ENCODE measurements at regions not wholly inside any gene's neighbourhood (a gene's known extent, or its start where the extent isn't known, plus 50 kb on each side); places are given as distances from the start of the nearest gene placed in this dataset.

DNA sequence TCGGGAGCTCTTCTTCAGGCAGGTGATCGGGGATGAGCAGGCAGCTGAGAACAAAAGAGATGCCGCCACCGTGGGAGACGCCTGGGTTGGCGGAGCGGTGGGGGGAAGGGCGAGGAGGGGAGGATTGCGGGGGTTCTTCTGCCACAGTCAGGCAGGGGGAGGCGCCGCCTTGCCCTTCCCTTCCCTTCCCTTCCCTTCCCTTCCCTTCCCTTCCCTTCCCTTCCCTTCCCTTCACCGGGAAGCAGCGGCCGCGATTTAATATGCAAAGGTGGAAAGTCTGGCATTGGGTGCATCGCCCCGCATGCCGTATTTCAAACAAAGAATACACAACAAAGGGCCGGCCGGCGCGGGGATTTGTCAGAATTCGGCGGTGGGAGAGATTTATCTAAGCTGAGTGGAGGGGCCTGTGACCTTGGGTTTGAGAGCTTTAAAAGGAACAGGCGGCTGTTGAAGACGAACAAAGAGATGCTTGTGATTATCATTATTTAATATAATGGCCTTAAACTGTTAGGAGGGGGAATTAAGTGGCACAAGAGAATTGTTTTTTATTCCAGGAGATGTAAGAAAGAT lies 262.3 kb upstream of the TNRC6C start:
- H4K20me1 ChIP-seq (ENCODE audit: insufficient read depth): no peaks in the 10 kb centered on the region
- H3K4me2 ChIP-seq: no peak overlapping the region
- H3K27ac ChIP-seq: no peak overlapping the region
- no peaks in the 10 kb centered on the region for H3K4me1 ChIP-seq (ENCODE audit: low read depth, poor library complexity, severe bottlenecking)
- no peaks in the 10 kb centered on the region for H3K36me3 ChIP-seq (ENCODE audit: insufficient read depth)
- H3K79me2 ChIP-seq (ENCODE audit: insufficient read depth, low read depth): no peaks in the 10 kb centered on the region
- no peak overlapping the region for H3K9ac ChIP-seq
- no peak overlapping the region for H2AFZ ChIP-seq (ENCODE audit: low read depth)
- TF ChIP-seq, protein P1, sequence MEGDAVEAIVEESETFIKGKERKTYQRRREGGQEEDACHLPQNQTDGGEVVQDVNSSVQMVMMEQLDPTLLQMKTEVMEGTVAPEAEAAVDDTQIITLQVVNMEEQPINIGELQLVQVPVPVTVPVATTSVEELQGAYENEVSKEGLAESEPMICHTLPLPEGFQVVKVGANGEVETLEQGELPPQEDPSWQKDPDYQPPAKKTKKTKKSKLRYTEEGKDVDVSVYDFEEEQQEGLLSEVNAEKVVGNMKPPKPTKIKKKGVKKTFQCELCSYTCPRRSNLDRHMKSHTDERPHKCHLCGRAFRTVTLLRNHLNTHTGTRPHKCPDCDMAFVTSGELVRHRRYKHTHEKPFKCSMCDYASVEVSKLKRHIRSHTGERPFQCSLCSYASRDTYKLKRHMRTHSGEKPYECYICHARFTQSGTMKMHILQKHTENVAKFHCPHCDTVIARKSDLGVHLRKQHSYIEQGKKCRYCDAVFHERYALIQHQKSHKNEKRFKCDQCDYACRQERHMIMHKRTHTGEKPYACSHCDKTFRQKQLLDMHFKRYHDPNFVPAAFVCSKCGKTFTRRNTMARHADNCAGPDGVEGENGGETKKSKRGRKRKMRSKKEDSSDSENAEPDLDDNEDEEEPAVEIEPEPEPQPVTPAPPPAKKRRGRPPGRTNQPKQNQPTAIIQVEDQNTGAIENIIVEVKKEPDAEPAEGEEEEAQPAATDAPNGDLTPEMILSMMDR (conservative IDR thresholded peaks at IDR 0.05; ENCODE audit: low read depth, low read length): no peak
- no peaks in the 10 kb centered on the region for H3K27me3 ChIP-seq (ENCODE audit: insufficient read depth, low read depth)
- H3K4me3 ChIP-seq (IDR thresholded peaks at IDR 0.05; ENCODE audit: insufficient read depth, low read depth, low read length): no peak overlapping the region

DNA sequence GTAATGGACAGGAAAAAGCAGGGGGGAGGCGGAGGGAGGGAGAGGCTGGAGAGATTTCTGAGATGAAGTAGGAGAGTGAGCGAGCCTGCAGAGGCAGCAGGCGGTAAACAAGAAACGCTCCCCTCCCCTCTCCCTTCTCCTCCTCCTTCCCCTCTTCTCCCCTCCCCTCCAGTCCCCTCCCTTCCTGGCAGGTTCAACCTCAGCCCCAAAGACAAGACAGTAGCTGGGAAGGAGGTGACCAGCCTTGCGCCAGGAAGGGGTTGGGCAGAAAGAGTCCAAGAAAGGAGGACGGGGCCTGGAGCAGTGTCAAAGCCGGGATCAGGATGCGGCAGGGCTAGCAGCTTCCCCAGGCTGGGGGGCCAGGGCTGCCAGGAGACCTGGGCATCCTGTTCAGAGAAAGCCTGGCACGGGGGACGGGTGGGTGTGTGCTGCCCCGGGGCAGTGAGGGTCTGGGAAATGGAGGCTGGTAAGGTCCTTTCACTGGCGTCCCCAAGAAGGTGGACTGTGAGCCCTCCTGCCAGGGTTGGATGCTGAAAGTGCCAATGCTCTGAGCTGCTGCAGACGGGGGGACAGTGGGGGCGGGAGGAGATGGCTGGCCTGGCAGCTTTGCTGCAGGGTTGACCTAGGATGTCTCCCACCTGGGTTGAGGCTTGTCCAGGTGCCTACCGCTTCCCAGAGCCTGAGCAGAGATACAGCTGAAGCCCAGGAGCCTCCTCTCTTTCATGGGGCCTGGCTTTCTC lies 261.6 kb upstream of the TNRC6C start:
- H3K4me1 ChIP-seq (ENCODE audit: low read depth, poor library complexity, severe bottlenecking): no peaks in the 10 kb centered on the region
- H3K36me3 ChIP-seq (ENCODE audit: insufficient read depth): no peaks in the 10 kb centered on the region
- no peak overlapping the region for H3K27ac ChIP-seq
- H3K4me2 ChIP-seq: no peak overlapping the region
- no peaks in the 10 kb centered on the region for H4K20me1 ChIP-seq (ENCODE audit: insufficient read depth)
- TF ChIP-seq, protein P1 (conservative IDR thresholded peaks at IDR 0.05; ENCODE audit: low read depth, low read length): no peak
- H3K4me3 ChIP-seq (IDR thresholded peaks at IDR 0.05; ENCODE audit: insufficient read depth, low read depth, low read length): no peak overlapping the region
- H3K27me3 ChIP-seq (ENCODE audit: insufficient read depth, low read depth): no peaks in the 10 kb centered on the region
- no peak overlapping the region for H2AFZ ChIP-seq (ENCODE audit: low read depth)
- no peak overlapping the region for H3K9ac ChIP-seq
- no peaks in the 10 kb centered on the region for H3K79me2 ChIP-seq (ENCODE audit: insufficient read depth, low read depth)

DNA sequence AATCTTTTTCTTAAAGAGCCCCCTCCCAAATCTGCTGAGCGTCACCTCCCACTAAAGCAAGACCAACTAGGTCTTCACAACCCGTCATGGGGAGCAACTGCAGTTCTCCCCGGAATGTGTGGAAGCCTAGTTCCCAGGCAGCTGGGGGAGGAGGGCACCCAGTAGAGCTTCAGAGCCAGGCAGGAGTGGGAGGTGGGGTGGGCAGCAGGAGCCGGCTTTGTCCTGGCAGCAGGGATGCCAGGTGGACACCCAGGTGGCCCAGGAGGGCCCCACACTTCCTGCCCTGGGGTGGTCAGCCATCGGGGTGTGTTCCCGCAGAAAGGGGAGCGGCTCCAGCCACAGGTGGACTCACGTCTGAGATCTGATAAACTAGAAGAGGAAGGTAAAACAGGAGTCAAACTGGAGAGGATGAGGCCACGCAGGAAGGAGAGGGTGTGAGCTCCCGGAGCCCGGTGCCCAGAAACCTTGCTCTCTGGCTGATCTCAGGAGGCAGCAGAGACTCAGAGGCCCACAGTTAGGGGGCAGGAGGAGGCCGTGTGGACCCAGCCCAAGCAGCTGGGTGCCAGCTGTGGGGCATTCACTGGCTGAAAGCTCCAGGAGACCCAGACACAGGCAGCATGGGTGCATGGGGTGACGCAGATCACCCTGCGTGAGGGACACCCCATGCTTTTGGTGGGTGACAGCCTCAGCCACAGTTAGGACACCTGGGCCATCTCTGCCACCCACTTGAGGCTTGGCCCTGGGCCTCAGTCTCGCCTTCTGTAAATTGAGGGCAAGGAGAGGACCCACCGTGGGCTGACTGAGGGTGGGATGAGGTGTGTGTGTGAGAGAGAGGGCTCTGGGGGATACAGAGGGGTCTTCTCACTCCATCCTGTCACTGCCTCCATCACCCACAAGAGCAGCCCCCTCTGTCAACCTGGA lies 260.8 kb upstream of the TNRC6C start:
- Histone ChIP-seq H3K27me3 (ENCODE audit: insufficient read depth, low read depth) (no peaks in the 10 kb centered on the region), H3K36me3 (ENCODE audit: insufficient read depth) (no peaks in the 10 kb centered on the region), H3K9ac (no peak overlapping the region), H4K20me1 (ENCODE audit: insufficient read depth) (no peaks in the 10 kb centered on the region), H3K27ac (no peak overlapping the region), H3K4me1 (ENCODE audit: low read depth, poor library complexity, severe bottlenecking) (no peaks in the 10 kb centered on the region), H3K4me3 (IDR thresholded peaks at IDR 0.05; ENCODE audit: insufficient read depth, low read depth, low read length) (no peak overlapping the region), H3K79me2 (ENCODE audit: insufficient read depth, low read depth) (no peaks in the 10 kb centered on the region), H3K4me2 (no peak overlapping the region), H2AFZ (ENCODE audit: low read depth) (no peak overlapping the region)
- TF ChIP-seq, protein P1 (conservative IDR thresholded peaks at IDR 0.05; ENCODE audit: low read depth, low read length): no peak

DNA sequence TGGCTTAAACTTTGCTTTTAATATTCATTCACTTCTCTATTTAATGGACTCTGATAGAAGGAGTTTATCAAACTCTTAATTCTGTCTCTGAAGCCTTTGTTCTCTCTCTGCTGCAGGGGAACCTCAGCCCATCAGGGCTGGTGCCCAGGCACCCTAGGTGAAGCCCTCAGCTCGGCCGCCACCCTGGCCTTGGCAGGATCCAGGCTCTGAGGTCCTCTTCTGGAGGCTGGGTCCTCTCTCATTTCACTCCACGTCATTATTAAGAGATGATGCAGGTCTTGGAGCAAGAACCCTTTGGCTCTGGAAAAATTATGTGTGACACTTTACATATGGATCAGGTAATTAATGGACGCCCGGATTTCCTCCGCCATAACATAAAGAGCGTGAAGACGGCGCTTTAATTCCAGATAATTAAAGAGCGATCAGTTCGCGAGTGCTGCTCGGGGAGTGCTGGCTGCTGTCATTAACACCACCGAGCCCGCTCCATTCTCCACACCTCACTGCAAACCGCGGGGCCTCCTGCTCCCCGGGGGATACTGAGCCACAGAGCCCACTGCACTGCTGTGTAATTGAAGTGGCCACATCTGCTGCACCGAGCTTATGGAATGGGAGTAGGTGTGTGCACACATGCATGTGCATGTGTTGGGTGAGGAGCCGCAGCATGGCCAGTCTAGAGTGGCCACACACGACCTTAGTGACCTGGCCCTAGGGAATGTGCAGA lies 259.4 kb upstream of the TNRC6C start:
- Histone ChIP-seq H3K27me3 (ENCODE audit: insufficient read depth, low read depth) (no peaks in the 10 kb centered on the region), H3K9ac (no peak overlapping the region), H2AFZ (ENCODE audit: low read depth) (no peak overlapping the region), H3K27ac (no peak overlapping the region), H3K4me2 (no peak overlapping the region), H3K4me1 (ENCODE audit: low read depth, poor library complexity, severe bottlenecking) (no peaks in the 10 kb centered on the region), H3K36me3 (ENCODE audit: insufficient read depth) (no peaks in the 10 kb centered on the region), H3K79me2 (ENCODE audit: insufficient read depth, low read depth) (no peaks in the 10 kb centered on the region), H4K20me1 (ENCODE audit: insufficient read depth) (no peaks in the 10 kb centered on the region), H3K4me3 (IDR thresholded peaks at IDR 0.05; ENCODE audit: insufficient read depth, low read depth, low read length) (no peak overlapping the region)
- TF ChIP-seq, protein P1 (conservative IDR thresholded peaks at IDR 0.05; ENCODE audit: low read depth, low read length): no peak
